H1 (cell line): ENCODE measurements at regions not wholly inside any gene's neighbourhood (a gene's known extent, or its start where the extent isn't known, plus 50 kb on each side); places are given as distances from the start of the nearest gene placed in this dataset.

Source experiments
- CBX5 ChIP-seq: fragments of 300-800, 300-1000 bp; sonication (generic); IDR thresholded peaks from 2 replicates; pipeline ENCODE4 v1.7.1; 2016; ENCODE audit warnings: antibody characterized with exemption, low read length, low read depth
- CTCF ChIP-seq, 3 experiments: IDR thresholded peaks; 1 replicate in 2 of 3; 2 replicates in 1 of 3; pipeline versions ENCODE4 v1.5.1 to v1.6.1; 2011; ENCODE audit warnings: low read length in 3 of 3, mild to moderate bottlenecking in 3 of 3, inconsistent platforms in 2 of 3, low read depth in 1 of 3, moderate library complexity in 1 of 3; ENCODE audit not compliant: insufficient read depth in 1 of 3; ENCODE audit errors: control extremely low read depth in 1 of 3
- EP300 ChIP-seq, 2 experiments: IDR thresholded peaks; 1 replicate in 1 of 2; 2 replicates in 1 of 2; pipeline ENCODE4 v1.6.1; 2011 to 2012; ENCODE audit warnings: low read depth in 2 of 2, low read length in 2 of 2, mild to moderate bottlenecking in 2 of 2, borderline replicate concordance in 1 of 2, inconsistent platforms in 1 of 2, moderate library complexity in 1 of 2
- JUN ChIP-seq: IDR thresholded peaks from 2 replicates; pipeline ENCODE4 v1.6.1; 2011; ENCODE audit warnings: low read depth, mild to moderate bottlenecking, improper control_type of control experiment, low read length
- MAFK ChIP-seq: IDR thresholded peaks from 2 replicates; pipeline ENCODE4 v1.6.1; 2012; ENCODE audit warnings: low read depth, mild to moderate bottlenecking, improper control_type of control experiment, low read length
- RFX5 ChIP-seq: IDR thresholded peaks from 2 replicates; pipeline ENCODE4 v1.6.1; 2011; ENCODE audit warnings: low read depth, low read length, improper control_type of control experiment, borderline replicate concordance
- USF2 ChIP-seq: IDR thresholded peaks from 2 replicates; pipeline ENCODE4 v1.6.1; 2011; ENCODE audit warnings: low read length, improper control_type of control experiment

GRCh38 chr12:78315028-78315427, 484.3 kb downstream of the NAV3 start:
- no peak for TF ChIP-seq MAFK
- no peak for TF ChIP-seq CTCF (IDR thresholded peaks at IDR 0.05; ENCODE audit: control extremely low read depth in 1 of 3, insufficient read depth in 1 of 3, low read depth in 1 of 3, low read length in 3 of 3)
- no peak for TF ChIP-seq CBX5
- no peak for TF ChIP-seq EP300 (IDR thresholded peaks at IDR 0.05; ENCODE audit: borderline replicate concordance in 1 of 2, low read depth in 2 of 2, low read length in 2 of 2)
- TF ChIP-seq USF2, result no peak
- no peak for TF ChIP-seq JUN
- no peak for TF ChIP-seq RFX5
